ENCODE measurements at regions not wholly inside any gene's neighbourhood (a gene's known extent, or its start where the extent isn't known, plus 50 kb on each side); places are given as distances from the start of the nearest gene placed in this dataset.

DNA sequence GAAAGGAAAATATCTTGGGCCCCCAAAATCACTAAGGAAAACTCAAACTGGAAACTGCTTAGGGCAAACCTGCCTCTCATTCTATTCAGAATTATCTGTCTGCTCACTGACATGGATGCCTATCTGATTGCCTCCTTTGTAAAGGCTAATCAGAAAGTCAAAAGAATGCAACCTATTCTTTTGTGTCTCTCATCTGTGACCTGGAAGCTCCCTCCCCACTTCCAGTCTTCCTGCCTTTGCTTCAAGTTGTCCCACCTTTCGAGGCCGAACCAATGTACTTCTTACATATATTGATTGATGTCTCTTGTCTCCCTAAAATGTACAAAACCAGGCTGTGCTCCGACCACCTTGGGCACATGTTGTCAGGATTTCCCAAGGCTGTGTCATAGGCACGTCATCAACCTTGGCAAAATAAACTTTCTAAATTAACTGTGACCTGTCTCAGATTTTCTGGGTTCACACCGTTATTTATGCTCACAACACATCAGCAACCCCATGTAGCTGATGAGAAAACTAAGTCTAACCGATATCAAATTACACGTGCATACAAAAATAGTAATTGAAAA lies 302.3 kb upstream of the NRIP1 start:
- DNase-seq (ENCODE audit: low read depth in 2 of 2), result no peak

GRCh38 chr21:15370462-15370975 lies 305.7 kb upstream of the NRIP1 start:
- DNase-seq (ENCODE audit: low read depth in 2 of 2), result no peak

- DNase-seq (ENCODE audit: low read depth in 2 of 2), result no peak
Observed at GRCh38 chr21:15373941-15374340, 309.1 kb upstream of the NRIP1 start.

DNA sequence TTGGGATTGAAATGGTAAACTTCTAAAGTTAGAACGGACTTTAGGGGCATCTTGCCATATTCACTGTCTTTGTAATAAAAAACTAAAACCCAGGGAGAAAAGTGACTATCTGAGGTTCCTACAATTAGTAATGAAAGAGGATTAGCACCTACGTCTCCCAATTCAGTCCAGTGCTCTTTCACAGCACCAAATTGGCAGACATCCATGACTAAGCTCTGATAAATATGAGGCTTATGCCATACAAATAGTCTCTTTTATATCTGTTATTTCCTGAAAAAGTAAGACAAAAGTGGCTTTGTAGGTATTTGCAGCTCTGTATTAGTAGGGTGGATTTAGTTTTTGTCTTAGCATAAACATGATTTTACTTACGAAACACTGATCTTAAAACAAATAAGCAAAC lies 315.0 kb upstream of the NRIP1 start:
- DNase-seq (ENCODE audit: low read depth in 2 of 2), result no peak

DNA sequence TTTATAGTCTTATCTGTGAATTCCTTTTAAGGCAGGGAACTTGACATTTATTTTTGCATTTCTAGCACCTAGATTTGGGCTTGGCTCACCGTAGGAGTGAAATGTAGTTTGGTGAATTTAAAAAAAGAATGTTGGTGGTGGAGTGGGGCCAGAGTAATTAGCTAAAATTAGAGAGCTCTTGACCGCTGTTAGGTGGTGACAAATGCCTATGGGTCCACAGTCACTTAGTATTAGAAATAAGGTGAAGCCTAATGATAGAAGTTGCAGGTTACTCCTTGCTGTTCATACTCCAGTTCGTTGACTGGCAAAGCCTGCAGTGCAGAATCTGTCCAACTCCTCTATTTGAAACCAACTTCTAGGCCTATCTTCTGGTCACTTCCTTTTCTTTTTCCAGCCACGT lies 318.8 kb upstream of the NRIP1 start:
- DNase-seq (ENCODE audit: low read depth in 2 of 2), result no peak

DNA sequence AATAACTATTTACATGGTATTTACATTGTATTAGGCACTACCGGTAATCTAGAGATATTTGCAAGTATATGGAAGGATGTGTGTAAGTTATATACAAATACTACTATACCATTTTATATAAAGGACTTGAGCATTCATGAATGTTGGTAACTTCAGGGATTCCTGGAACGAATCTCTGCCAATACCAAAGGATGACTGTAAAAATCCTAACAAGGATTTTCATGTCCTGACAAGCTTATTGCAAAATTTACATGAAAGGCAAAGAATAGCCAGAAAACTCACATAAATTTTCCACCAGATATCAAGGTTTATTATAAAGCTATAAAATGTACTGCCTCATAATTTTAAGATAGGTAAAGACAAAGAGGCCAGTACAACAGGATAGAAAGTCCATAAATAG lies 325.2 kb upstream of the NRIP1 start:
- no peak for DNase-seq (ENCODE audit: low read depth in 2 of 2)

DNA sequence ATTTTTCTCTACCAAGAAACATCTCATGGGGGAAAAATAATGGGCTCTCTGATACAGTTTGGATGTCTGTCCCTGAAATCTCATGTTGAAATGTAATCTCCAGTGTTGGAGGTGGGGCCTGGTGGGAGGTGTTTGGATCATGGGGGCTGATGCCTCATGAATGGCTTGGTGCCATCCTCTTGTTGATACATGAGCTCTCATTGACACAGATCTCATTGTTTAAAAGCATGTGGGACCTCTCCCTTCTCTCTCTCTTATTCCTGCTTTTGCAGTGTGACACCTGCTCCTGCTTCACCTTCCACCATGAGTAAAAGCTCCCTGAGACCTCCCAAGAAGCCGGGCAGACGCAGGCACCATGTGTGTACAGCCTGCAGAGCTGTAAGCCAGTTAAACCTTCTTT lies 332.5 kb upstream of the NRIP1 start:
- DNase-seq (ENCODE audit: low read depth in 2 of 2), result peak in 1 of 2 donors; percentile 20

DNA sequence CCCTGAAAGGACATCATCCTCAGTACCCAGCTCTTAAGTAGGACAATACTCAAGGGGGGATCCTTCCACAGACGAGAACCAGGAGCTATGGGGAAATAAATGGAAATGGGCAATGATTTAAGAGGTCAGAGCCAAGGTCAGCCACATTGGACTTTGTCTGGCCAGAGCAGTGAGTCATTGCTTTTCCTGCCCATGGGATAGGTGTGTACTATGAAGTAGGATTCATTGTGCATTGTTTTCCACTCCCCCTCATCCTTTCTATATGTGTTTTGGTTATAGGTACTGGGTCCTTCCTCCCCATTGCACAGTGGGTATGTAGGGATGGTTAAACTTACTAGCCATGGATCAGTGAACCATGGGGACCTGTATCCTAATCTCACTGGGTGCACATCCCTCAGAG lies 328.9 kb upstream of the USP25 start:
- peak; percentile 6 to 21 for DNase-seq (ENCODE audit: low read depth in 2 of 2)

GRCh38 chr21:15401331-15401730 lies 328.5 kb upstream of the USP25 start:
- no peak for DNase-seq (ENCODE audit: low read depth in 2 of 2)

DNA sequence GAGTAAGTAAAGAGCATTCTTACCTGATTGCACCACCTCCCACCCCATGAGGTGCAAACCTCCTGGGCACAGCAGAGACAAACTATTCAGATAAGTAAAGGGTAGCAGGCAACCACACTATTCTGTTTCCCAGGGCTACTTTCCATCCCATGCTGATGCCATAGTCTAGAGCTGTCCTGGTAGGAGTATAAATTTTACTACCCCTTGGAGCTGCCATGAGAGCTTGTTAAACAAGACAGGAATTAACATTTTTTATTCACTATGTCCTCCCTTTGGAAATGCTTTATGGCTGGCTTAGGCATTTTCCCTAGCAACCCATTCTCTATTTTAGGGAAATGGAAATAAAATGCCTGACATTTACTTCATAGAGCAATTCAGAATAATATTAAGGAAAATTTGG lies 324.6 kb upstream of the USP25 start:
- no peak for DNase-seq (ENCODE audit: low read depth in 2 of 2)

DNA sequence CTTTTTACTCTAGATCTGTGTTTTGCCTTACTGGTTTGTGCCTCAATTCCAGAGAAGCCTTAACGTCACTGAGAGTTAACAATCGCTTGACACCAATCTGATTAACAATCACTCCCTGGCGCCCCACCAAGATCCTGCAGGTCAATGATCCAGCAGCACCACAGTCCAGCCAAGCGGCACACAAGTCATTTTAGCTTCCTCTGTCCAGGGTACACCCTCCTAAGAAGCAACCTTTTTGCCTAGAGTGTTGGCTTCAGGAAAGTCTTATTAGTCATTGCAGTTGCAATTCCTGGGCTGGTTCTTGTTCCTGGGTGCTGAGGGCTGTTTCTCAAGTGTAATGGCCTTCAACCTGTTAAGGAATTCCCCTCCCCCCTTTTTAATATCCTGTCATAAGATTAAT lies 323.0 kb upstream of the USP25 start:
- DNase-seq (ENCODE audit: low read depth in 2 of 2), result no peak

GRCh38 chr21:15407585-15407984 lies 322.2 kb upstream of the USP25 start:
- DNase-seq (ENCODE audit: low read depth in 2 of 2), result no peak

GRCh38 chr21:15408089-15408488 lies 321.7 kb upstream of the USP25 start:
- DNase-seq (ENCODE audit: low read depth in 2 of 2), result no peak

GRCh38 chr21:15409031-15409430 lies 320.8 kb upstream of the USP25 start:
- no peak for DNase-seq (ENCODE audit: low read depth in 2 of 2)

GRCh38 chr21:15410853-15411252 lies 318.9 kb upstream of the USP25 start:
- DNase-seq (ENCODE audit: low read depth in 2 of 2), result no peak

GRCh38 chr21:15414057-15414456 lies 315.7 kb upstream of the USP25 start:
- DNase-seq (ENCODE audit: low read depth in 2 of 2), result no peak

- DNase-seq (ENCODE audit: low read depth in 2 of 2), result no peak
Observed at GRCh38 chr21:15415541-15416261, 314.1 kb upstream of the USP25 start.

DNA sequence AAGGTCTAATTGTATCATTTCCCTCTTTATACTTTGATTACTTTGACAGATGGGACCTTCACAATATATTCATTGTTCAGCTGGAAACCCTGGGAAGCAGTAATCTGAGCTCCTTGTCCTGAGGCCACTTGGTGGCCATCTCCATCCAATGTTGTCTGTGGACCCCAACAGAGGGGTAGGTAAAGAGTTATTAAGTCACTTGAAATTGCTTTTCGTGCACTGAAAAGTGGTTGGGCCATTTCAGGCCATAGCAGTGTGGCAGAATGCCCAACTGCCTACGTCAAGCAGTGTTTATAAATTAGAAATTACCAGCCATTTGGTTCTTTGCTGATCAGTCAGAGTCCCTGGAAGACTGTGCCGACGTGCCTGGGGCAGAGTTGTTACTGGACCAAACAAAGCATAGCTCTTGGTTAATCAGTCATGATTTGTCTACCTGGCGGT lies 308.3 kb upstream of the USP25 start:
- DNase-seq (ENCODE audit: low read depth in 2 of 2), result no peak

DNA sequence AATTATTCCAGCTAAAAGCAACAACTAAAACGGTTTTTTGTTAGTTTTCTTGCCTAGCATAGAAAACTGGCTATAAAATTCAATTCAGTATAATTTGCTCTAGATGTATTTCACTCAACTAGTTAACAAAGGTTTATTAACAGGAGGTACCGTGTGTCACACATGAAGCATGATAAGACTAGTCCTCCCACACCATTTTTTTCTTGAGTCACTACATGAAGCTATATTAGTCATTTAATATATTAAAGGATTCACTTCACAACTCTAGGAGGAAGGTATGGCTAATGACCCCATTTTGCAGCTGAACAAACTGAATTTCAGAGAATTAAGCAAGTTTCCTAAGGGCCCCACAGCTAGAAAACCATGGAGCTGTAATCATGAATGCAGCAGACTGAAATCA lies 307.8 kb upstream of the USP25 start:
- DNase-seq (ENCODE audit: low read depth in 2 of 2), result no peak

DNA sequence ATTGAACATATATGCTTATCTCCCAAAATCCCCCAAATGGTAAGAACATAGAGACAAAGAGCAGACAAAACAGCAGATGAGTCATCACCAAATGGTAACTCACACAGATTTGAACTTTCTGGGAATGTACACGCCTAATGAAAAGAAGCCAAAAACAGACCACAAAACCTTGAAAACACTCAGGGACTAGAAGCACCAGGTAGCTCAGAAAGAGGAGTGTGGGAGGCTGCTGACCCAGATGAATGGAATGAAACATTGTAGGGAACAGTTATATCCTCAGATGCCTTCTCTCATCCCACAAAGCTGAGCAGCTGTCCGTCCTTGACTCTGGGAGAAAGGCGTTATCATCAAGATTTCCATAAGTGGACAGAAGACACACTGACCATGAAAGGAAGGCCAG lies 307.0 kb upstream of the USP25 start:
- no peak for DNase-seq (ENCODE audit: low read depth in 2 of 2)

GRCh38 chr21:15423676-15424445 lies 305.9 kb upstream of the USP25 start:
- DNase-seq (ENCODE audit: low read depth in 2 of 2), result no peak

GRCh38 chr21:15425049-15425448 lies 304.7 kb upstream of the USP25 start:
- no peak for DNase-seq (ENCODE audit: low read depth in 2 of 2)

DNA sequence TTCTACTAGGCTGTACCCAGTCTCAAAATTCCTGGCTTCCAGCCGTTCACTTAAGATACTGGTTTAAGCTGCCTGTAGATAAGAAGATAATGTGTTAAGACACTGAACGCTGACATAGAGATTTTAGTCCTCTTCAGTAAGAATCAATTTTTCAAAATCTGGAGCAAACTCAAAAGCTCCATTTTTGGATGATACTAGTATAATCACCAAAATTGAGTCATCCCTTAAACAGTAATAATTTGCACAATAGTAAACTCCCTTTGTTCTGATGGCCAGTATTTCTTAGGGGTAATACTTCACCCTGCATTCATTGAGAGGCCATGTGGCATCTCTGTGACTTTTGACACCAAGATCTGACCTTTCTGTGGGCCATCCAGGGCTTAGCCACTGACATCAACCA lies 299.8 kb upstream of the USP25 start:
- DNase-seq (ENCODE audit: low read depth in 2 of 2), result no peak

Measured in dermis microvascular lymphatic vessel endothelial cell (primary cell).